ENCODE measurements at regions not wholly inside any gene's neighbourhood (a gene's known extent, or its start where the extent isn't known, plus 50 kb on each side); places are given as distances from the start of the nearest gene placed in this dataset.

GRCh38 chr12:54700301-54700700 lies 52.1 kb upstream of the DCD start:
- no peak for DNase-seq (ENCODE audit: low read depth)
- H3K4me3 ChIP-seq (ENCODE audit: low read depth, low read length), result no peak overlapping the region
- TF ChIP-seq CTCF (conservative IDR thresholded peaks at IDR 0.05; ENCODE audit: low read depth, low read length), result no peak
